ENCODE measurements at regions not wholly inside any gene's neighbourhood (a gene's known extent, or its start where the extent isn't known, plus 50 kb on each side); places are given as distances from the start of the nearest gene placed in this dataset.

DNA sequence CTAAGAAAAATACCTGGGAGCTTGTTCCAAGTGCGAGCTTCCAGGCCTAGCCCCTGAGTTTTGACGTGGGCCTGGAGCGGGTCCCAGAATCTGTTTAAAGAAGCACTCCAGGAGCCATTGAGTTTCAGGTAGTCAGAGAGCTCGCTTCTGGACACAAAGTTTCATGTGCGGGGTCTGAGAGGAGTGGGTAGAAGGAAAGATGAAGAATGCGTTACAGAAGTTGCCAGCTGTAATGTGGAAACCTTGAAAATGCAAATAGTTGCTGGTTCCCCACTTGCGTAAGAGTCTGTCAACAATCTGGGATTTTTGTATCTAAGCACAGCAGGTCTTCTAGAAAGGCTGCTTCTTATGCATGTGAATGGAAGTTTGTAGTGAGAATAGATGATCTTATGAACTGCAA is 77.5 kb upstream of the CLCN4 start:
- TF ChIP-seq EZH2 (IDR thresholded peaks at IDR 0.05; ENCODE audit: low read depth, unreplicated experiment) (no peak), POLR2AphosphoS5 (IDR thresholded peaks at IDR 0.05; ENCODE audit: low read depth) (no peak), EZH2phosphoT487 (IDR thresholded peaks at IDR 0.05; ENCODE audit: unreplicated experiment) (no peak)
- TF ChIP-seq, protein P1, sequence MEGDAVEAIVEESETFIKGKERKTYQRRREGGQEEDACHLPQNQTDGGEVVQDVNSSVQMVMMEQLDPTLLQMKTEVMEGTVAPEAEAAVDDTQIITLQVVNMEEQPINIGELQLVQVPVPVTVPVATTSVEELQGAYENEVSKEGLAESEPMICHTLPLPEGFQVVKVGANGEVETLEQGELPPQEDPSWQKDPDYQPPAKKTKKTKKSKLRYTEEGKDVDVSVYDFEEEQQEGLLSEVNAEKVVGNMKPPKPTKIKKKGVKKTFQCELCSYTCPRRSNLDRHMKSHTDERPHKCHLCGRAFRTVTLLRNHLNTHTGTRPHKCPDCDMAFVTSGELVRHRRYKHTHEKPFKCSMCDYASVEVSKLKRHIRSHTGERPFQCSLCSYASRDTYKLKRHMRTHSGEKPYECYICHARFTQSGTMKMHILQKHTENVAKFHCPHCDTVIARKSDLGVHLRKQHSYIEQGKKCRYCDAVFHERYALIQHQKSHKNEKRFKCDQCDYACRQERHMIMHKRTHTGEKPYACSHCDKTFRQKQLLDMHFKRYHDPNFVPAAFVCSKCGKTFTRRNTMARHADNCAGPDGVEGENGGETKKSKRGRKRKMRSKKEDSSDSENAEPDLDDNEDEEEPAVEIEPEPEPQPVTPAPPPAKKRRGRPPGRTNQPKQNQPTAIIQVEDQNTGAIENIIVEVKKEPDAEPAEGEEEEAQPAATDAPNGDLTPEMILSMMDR (conservative IDR thresholded peaks at IDR 0.05; ENCODE audit: low read depth in 2 of 2): no peak
- TF ChIP-seq, protein P2, sequence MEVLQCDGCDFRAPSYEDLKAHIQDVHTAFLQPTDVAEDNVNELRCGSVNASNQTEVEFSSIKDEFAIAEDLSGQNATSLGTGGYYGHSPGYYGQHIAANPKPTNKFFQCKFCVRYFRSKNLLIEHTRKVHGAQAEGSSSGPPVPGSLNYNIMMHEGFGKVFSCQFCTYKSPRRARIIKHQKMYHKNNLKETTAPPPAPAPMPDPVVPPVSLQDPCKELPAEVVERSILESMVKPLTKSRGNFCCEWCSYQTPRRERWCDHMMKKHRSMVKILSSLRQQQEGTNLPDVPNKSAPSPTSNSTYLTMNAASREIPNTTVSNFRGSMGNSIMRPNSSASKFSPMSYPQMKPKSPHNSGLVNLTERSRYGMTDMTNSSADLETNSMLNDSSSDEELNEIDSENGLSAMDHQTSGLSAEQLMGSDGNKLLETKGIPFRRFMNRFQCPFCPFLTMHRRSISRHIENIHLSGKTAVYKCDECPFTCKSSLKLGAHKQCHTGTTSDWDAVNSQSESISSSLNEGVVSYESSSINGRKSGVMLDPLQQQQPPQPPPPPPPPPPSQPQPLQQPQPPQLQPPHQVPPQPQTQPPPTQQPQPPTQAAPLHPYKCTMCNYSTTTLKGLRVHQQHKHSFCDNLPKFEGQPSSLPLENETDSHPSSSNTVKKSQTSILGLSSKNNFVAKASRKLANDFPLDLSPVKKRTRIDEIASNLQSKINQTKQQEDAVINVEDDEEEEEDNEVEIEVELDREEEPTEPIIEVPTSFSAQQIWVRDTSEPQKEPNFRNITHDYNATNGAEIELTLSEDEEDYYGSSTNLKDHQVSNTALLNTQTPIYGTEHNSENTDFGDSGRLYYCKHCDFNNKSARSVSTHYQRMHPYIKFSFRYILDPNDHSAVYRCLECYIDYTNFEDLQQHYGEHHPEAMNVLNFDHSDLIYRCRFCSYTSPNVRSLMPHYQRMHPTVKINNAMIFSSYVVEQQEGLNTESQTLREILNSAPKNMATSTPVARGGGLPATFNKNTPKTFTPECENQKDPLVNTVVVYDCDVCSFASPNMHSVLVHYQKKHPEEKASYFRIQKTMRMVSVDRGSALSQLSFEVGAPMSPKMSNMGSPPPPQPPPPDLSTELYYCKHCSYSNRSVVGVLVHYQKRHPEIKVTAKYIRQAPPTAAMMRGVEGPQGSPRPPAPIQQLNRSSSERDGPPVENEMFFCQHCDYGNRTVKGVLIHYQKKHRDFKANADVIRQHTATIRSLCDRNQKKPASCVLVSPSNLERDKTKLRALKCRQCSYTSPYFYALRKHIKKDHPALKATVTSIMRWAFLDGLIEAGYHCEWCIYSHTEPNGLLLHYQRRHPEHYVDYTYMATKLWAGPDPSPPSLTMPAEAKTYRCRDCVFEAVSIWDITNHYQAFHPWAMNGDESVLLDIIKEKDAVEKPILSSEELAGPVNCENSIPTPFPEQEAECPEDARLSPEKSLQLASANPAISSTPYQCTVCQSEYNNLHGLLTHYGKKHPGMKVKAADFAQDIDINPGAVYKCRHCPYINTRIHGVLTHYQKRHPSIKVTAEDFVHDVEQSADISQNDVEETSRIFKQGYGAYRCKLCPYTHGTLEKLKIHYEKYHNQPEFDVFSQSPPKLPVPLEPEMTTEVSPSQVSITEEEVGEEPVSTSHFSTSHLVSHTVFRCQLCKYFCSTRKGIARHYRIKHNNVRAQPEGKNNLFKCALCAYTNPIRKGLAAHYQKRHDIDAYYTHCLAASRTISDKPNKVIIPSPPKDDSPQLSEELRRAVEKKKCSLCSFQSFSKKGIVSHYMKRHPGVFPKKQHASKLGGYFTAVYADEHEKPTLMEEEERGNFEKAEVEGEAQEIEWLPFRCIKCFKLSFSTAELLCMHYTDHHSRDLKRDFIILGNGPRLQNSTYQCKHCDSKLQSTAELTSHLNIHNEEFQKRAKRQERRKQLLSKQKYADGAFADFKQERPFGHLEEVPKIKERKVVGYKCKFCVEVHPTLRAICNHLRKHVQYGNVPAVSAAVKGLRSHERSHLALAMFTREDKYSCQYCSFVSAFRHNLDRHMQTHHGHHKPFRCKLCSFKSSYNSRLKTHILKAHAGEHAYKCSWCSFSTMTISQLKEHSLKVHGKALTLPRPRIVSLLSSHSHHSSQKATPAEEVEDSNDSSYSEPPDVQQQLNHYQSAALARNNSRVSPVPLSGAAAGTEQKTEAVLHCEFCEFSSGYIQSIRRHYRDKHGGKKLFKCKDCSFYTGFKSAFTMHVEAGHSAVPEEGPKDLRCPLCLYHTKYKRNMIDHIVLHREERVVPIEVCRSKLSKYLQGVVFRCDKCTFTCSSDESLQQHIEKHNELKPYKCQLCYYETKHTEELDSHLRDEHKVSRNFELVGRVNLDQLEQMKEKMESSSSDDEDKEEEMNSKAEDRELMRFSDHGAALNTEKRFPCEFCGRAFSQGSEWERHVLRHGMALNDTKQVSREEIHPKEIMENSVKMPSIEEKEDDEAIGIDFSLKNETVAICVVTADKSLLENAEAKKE (CRISPR knock-in tag; IDR thresholded peaks at IDR 0.05): no peak

All from GM23338 (cell line).